Liver (tissue), 8 donors: ENCODE measurements at regions not wholly inside any gene's neighbourhood (a gene's known extent, or its start where the extent isn't known, plus 50 kb on each side); places are given as distances from the start of the nearest gene placed in this dataset.

ENCODE experiments used
- DNase-seq: peaks from one replicate; pipeline ENCODE4 v3.0.0-alpha.2; 2017; ENCODE audit warnings: low spot score
- H3K27ac ChIP-seq, 2 donors: one replicate each; pipeline ENCODE4 v1.7.0; 2013; ENCODE audit warnings: inconsistent platforms in 2 of 2, low read length in 2 of 2, control low read depth in 1 of 2, low read depth in 1 of 2, mild to moderate bottlenecking in 1 of 2
- H3K27me3 ChIP-seq, 4 donors: one replicate each; pipeline versions ENCODE4 v1.6.1 to v1.7.0; 2013; ENCODE audit warnings: low read length in 3 of 4, inconsistent platforms in 1 of 4, mild to moderate bottlenecking in 1 of 4, moderate library complexity in 1 of 4; ENCODE audit not compliant: control insufficient read depth in 4 of 4, insufficient read depth in 4 of 4
- H3K36me3 ChIP-seq, 4 donors: one replicate each; pipeline versions ENCODE4 v1.6.1 to v1.7.0; 2013; ENCODE audit warnings: low read length in 3 of 4, mild to moderate bottlenecking in 3 of 4, low read depth in 1 of 4, moderate library complexity in 1 of 4; ENCODE audit not compliant: control insufficient read depth in 4 of 4, insufficient read depth in 3 of 4
- H3K4me1 ChIP-seq, 4 donors: one replicate each; pipeline versions ENCODE4 v1.6.1 to v1.7.0; 2013; ENCODE audit warnings: low read length in 3 of 4, mild to moderate bottlenecking in 3 of 4, moderate library complexity in 1 of 4; ENCODE audit not compliant: control insufficient read depth in 4 of 4, insufficient read depth in 4 of 4
- H3K4me3 ChIP-seq, 3 donors: one replicate each; pipeline versions ENCODE4 v1.6.1 to v1.7.0; 2013; ENCODE audit warnings: low read length in 3 of 3, control low read depth in 1 of 3, low read depth in 1 of 3, mild to moderate bottlenecking in 1 of 3
- H3K9ac ChIP-seq, 2 donors: one replicate each; pipeline ENCODE4 v1.7.0; 2013; ENCODE audit warnings: low read length in 2 of 2, mild to moderate bottlenecking in 2 of 2, moderate library complexity in 2 of 2, control low read depth in 1 of 2, low read depth in 1 of 2
- H3K9me3 ChIP-seq, 4 donors: one replicate each; pipeline versions ENCODE4 v1.6.1 to v1.7.0; 2013; ENCODE audit warnings: low read length in 3 of 4; ENCODE audit not compliant: control insufficient read depth in 4 of 4
- EGR1 ChIP-seq, 2 donors: IDR thresholded peaks; 2 replicates each; pipeline ENCODE4 v1.6.1; 2016 to 2018; ENCODE audit warnings: antibody characterized with exemption in 2 of 2, low read depth in 2 of 2
- FOXA2 ChIP-seq: IDR thresholded peaks from 2 replicates; pipeline ENCODE4 v1.6.1; 2016; ENCODE audit warnings: antibody characterized with exemption
- HNF4A ChIP-seq, 2 donors: conservative IDR thresholded peaks; 2 replicates each; pipeline ENCODE4 v1.6.1; 2016; ENCODE audit warnings: antibody characterized with exemption in 2 of 2, mild to moderate bottlenecking in 2 of 2
- HNF4G ChIP-seq: IDR thresholded peaks from 2 replicates; pipeline ENCODE4 v1.6.1; 2016; ENCODE audit warnings: antibody characterized with exemption
- JUND ChIP-seq, 2 donors: IDR thresholded peaks; 2 replicates each; pipeline ENCODE4 v1.6.1; 2016; ENCODE audit warnings: antibody characterized with exemption in 2 of 2
- NR2F2 ChIP-seq: IDR thresholded peaks from 2 replicates; pipeline ENCODE4 v1.6.1; 2016; ENCODE audit warnings: antibody characterized with exemption
- RXRA ChIP-seq, 2 donors: IDR thresholded peaks; 2 replicates each; pipeline ENCODE4 v1.6.1; 2017 to 2018; ENCODE audit warnings: antibody characterized with exemption in 2 of 2, mild to moderate bottlenecking in 1 of 2
- TAF1 ChIP-seq: conservative IDR thresholded peaks from 2 replicates; pipeline ENCODE4 v1.6.1; 2016; ENCODE audit warnings: antibody characterized with exemption, mild to moderate bottlenecking
- WGBS: extraction: QIAGEN DNeasy Blood & Tissue Kit; methylation state at CpG from one replicate; pipeline ENCODE4 v1.1.7; 2013; 5-methylcytosine and 5-hydroxymethylcytosine counted together
- TF ChIP-seq, protein P1 (sequence below): fragments of 150-350 bp; IDR thresholded peaks from 2 replicates; pipeline ENCODE4 v1.5.1; 2017; ENCODE audit warnings: improper control_type of control experiment, low read depth, low read length; ENCODE audit not compliant: missing input control
- TF ChIP-seq, protein P2 (sequence below): IDR thresholded peaks from 2 replicates; pipeline ENCODE4 v1.6.1; 2016; ENCODE audit warnings: antibody characterized with exemption
- TF ChIP-seq, protein P3 (sequence below): IDR thresholded peaks from 2 replicates; pipeline ENCODE4 v1.6.1; 2016; ENCODE audit warnings: antibody characterized with exemption, mild to moderate bottlenecking
- TF ChIP-seq, protein P4 (sequence below): IDR thresholded peaks from 2 replicates; pipeline ENCODE4 v1.6.1; 2016; ENCODE audit warnings: antibody characterized with exemption
- TF ChIP-seq, protein P5 (sequence below): IDR thresholded peaks from 2 replicates; pipeline ENCODE4 v1.6.1; 2016; ENCODE audit warnings: antibody characterized with exemption
- donor health status: healthy.
- donor health status: healthy.
- donor health status: healthy.
- donor health status: healthy.
- donor health status: healthy.

DNA sequence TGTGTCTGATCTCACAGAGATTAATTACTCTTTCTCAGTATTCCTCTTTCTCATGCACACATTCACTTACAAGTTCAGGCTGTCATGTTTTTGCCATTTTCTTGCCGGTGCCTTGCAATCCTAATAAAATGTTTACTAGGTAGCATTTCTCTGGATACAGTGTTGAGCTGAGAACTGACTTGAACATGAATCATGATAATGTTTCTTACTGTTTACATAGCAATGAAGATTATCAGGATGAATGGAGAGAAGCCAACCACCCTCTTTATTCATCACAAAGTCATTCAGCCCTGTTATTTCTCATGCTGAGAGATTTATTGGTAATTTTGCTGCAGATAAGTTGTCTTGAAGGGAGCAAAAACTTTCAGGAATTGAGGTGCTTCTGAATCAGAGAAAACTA lies 185.5 kb upstream of the ECI2 start:
- Histone ChIP-seq H3K4me1 (no peaks in the 10 kb centered on the region), H3K27ac (no peak overlapping the region), H3K4me3 (no peak overlapping the region), H3K9ac (no peak overlapping the region), H3K27me3 (no peaks in the 10 kb centered on the region), H3K9me3 (no peaks in the 10 kb centered on the region), H3K36me3 (no peaks in the 10 kb centered on the region)
- WGBS = 79% methylated on average over 1 of the region's 1 CpG
- TF ChIP-seq HNF4G = no peak
- TF ChIP-seq, protein P1, sequence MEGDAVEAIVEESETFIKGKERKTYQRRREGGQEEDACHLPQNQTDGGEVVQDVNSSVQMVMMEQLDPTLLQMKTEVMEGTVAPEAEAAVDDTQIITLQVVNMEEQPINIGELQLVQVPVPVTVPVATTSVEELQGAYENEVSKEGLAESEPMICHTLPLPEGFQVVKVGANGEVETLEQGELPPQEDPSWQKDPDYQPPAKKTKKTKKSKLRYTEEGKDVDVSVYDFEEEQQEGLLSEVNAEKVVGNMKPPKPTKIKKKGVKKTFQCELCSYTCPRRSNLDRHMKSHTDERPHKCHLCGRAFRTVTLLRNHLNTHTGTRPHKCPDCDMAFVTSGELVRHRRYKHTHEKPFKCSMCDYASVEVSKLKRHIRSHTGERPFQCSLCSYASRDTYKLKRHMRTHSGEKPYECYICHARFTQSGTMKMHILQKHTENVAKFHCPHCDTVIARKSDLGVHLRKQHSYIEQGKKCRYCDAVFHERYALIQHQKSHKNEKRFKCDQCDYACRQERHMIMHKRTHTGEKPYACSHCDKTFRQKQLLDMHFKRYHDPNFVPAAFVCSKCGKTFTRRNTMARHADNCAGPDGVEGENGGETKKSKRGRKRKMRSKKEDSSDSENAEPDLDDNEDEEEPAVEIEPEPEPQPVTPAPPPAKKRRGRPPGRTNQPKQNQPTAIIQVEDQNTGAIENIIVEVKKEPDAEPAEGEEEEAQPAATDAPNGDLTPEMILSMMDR = no peak
- TF ChIP-seq FOXA2 = no peak
- TF ChIP-seq RXRA (IDR thresholded peaks at IDR 0.05) = no peak
- TF ChIP-seq, protein P2, sequence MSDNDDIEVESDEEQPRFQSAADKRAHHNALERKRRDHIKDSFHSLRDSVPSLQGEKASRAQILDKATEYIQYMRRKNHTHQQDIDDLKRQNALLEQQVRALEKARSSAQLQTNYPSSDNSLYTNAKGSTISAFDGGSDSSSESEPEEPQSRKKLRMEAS = no peak
- no peak for TF ChIP-seq TAF1
- no peak for TF ChIP-seq EGR1 (IDR thresholded peaks at IDR 0.05; ENCODE audit: low read depth in 2 of 2)
- TF ChIP-seq JUND (IDR thresholded peaks at IDR 0.05) = no peak
- TF ChIP-seq, protein P3, sequence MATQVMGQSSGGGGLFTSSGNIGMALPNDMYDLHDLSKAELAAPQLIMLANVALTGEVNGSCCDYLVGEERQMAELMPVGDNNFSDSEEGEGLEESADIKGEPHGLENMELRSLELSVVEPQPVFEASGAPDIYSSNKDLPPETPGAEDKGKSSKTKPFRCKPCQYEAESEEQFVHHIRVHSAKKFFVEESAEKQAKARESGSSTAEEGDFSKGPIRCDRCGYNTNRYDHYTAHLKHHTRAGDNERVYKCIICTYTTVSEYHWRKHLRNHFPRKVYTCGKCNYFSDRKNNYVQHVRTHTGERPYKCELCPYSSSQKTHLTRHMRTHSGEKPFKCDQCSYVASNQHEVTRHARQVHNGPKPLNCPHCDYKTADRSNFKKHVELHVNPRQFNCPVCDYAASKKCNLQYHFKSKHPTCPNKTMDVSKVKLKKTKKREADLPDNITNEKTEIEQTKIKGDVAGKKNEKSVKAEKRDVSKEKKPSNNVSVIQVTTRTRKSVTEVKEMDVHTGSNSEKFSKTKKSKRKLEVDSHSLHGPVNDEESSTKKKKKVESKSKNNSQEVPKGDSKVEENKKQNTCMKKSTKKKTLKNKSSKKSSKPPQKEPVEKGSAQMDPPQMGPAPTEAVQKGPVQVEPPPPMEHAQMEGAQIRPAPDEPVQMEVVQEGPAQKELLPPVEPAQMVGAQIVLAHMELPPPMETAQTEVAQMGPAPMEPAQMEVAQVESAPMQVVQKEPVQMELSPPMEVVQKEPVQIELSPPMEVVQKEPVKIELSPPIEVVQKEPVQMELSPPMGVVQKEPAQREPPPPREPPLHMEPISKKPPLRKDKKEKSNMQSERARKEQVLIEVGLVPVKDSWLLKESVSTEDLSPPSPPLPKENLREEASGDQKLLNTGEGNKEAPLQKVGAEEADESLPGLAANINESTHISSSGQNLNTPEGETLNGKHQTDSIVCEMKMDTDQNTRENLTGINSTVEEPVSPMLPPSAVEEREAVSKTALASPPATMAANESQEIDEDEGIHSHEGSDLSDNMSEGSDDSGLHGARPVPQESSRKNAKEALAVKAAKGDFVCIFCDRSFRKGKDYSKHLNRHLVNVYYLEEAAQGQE = no peak
- TF ChIP-seq HNF4A (conservative IDR thresholded peaks at IDR 0.05) = no peak
- TF ChIP-seq, protein P4, sequence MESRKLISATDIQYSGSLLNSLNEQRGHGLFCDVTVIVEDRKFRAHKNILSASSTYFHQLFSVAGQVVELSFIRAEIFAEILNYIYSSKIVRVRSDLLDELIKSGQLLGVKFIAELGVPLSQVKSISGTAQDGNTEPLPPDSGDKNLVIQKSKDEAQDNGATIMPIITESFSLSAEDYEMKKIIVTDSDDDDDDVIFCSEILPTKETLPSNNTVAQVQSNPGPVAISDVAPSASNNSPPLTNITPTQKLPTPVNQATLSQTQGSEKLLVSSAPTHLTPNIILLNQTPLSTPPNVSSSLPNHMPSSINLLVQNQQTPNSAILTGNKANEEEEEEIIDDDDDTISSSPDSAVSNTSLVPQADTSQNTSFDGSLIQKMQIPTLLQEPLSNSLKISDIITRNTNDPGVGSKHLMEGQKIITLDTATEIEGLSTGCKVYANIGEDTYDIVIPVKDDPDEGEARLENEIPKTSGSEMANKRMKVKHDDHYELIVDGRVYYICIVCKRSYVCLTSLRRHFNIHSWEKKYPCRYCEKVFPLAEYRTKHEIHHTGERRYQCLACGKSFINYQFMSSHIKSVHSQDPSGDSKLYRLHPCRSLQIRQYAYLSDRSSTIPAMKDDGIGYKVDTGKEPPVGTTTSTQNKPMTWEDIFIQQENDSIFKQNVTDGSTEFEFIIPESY = no peak
- TF ChIP-seq, protein P5, sequence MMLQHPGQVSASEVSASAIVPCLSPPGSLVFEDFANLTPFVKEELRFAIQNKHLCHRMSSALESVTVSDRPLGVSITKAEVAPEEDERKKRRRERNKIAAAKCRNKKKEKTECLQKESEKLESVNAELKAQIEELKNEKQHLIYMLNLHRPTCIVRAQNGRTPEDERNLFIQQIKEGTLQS = no peak
- no peak for DNase-seq

DNA sequence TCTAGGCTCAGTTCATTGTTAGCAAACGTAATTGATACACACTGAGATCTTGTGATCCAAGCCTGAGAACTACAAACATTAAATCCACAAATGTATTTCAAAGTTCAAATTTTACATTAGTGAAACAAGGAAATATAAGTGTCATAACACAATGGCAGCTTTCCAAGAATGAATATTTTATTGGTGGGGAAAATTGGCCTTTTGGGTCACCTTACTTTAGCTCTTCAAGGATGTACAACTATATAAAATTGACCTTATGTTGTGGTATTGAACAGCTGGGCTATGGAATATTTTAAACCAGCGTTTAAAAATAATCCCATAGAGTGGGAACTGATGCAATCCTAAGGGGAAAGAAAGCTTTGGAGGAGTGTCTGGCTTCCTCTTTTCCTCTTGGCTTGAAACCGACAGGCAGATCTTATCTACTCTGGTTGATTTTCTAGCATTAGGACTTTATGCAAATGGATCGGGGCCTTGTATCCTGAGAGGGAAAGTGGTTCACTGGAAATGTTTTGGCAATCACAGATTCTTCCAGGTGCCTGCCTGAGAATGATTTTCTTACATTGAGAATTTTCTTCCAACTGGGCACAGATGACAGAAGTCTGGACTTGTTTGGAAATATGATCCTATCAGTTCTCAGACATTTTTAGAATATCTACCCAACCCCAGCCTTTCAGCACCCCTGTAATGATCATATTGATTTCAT lies 184.8 kb upstream of the ECI2 start:
- H3K27me3 ChIP-seq = peaks cover 0 to 2% (median 0%) of the 10 kb centered on the region in 4 donors
- H3K4me3 ChIP-seq = no peak overlapping the region
- DNase-seq = no peak
- no peak overlapping the region for H3K9ac ChIP-seq
- no peak for TF ChIP-seq NR2F2
- H3K27ac ChIP-seq = no peak overlapping the region
- 38% methylated on average over 4 of the region's 4 CpGs for WGBS
- peaks cover 0 to 2% (median 0%) of the 10 kb centered on the region in 4 donors for H3K9me3 ChIP-seq
- H3K4me1 ChIP-seq = no peaks in the 10 kb centered on the region
- no peaks in the 10 kb centered on the region for H3K36me3 ChIP-seq
